ENCODE measurements at regions not wholly inside any gene's neighbourhood (a gene's known extent, or its start where the extent isn't known, plus 50 kb on each side); places are given as distances from the start of the nearest gene placed in this dataset.
"Not testable (repeated sequence)": the region's sequence is repeated elsewhere in the genome, so short reads cannot be mapped to it uniquely, and the experiment has no call there.

DNA sequence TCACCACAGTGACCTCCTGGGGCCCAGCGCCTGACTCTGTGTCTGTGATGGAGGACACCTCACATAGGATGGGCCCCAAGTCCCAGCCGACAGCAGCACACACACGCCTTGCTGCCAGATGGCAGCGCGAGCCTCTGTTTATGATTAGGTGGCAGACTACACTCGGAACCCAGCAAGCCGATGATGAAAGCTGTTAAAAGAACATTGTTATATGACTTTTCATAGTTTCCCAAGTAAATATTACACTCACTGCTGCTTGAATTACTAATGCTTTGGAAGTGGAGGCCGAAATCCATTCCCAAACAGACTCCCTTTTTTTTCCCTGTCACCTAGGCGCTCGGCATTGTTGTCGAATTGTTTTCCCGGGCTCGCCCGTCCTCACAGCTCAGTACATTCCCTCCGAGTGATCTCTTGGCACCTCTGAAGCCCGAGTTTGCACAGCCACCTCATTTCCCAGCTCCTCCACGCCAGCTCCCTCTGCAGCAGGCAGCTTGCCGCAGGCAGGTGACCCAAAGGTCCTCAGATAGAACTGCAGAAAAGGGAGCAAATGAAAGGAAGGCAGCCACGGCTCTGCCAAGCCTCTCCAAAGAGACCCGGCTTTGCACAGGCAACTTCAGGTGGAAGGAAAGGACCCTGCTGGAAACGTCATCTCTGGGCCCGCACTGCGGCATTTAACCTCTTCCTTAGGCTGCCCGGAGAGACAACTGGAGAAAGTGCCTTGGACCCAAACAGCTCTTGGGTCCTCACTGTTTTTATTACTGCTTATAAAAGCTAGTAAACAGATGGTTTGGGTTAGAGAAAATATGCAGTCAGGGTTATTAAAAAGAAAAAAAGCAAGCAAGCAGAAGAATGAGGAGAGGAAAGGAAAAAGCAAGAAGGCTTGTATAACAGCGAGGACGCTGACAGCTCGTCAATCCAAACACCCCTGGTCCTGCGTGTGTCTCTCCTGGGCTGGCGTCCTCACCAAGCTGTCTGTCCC, 72.2 kb upstream of the SLC25A33 start:
- WGBS, 2 donors: 32 to 53% methylated on average over 24 to 27 of the region's 29 CpGs
- Histone ChIP-seq H3K36me3 (no peaks in the 10 kb centered on the region), H3K4me1 (peaks cover 0 to 22% (median 16%) of the 10 kb centered on the region in 3 donors), H3K27ac (peak overlapping the region; percentile 30 to 84 (median 68)), H3K4me3 (peak overlapping the region in 2 of 4 donors; percentile 10 to 28), H3K27me3 (peaks cover 0 to 9% (median 0%) of the 10 kb centered on the region in 4 donors), H3K9me3 (no peaks in the 10 kb centered on the region)
- TF ChIP-seq POLR2A (IDR thresholded peaks at IDR 0.05): no peak
- TF ChIP-seq, protein P1, sequence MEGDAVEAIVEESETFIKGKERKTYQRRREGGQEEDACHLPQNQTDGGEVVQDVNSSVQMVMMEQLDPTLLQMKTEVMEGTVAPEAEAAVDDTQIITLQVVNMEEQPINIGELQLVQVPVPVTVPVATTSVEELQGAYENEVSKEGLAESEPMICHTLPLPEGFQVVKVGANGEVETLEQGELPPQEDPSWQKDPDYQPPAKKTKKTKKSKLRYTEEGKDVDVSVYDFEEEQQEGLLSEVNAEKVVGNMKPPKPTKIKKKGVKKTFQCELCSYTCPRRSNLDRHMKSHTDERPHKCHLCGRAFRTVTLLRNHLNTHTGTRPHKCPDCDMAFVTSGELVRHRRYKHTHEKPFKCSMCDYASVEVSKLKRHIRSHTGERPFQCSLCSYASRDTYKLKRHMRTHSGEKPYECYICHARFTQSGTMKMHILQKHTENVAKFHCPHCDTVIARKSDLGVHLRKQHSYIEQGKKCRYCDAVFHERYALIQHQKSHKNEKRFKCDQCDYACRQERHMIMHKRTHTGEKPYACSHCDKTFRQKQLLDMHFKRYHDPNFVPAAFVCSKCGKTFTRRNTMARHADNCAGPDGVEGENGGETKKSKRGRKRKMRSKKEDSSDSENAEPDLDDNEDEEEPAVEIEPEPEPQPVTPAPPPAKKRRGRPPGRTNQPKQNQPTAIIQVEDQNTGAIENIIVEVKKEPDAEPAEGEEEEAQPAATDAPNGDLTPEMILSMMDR (IDR thresholded peaks at IDR 0.05): no peak
- no peak for DNase-seq
- intact Hi-C loops (cut with DNase I): no loop called here

DNA sequence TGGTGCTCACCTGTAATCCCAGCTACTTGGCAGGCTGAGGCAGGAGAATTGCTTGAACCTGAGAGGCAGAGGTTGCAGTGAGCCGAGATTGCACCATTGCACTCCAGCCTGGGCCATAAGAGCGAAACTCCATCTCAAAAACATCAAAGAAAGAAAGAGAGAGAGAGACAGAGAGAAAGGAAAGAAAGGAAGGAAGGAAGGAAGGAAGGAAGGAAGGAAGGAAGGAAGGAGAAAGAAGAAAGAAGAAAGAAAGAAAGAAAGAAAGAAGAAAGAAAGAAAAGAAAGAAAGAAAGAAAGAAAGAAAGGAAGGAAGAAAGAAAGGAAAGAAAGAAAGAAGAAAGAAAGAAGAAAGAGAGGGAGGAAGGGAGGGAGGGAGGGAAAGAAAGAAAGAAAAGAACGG, 69.4 kb upstream of the SLC25A33 start:
- DNase-seq; H3K4me3 ChIP-seq; H3K36me3 ChIP-seq; H3K9me3 ChIP-seq; intact Hi-C loops (cut with DNase I); H3K27me3 ChIP-seq; H3K27ac ChIP-seq: not testable (repeated sequence)
- 89 to 96% methylated on average over 3 of the region's 3 CpGs for whole genome bisulfite sequencing, 2 donors
- peaks cover 16 to 46% (median 34%) of the 10 kb centered on the region in 3 donors for H3K4me1 ChIP-seq

DNA sequence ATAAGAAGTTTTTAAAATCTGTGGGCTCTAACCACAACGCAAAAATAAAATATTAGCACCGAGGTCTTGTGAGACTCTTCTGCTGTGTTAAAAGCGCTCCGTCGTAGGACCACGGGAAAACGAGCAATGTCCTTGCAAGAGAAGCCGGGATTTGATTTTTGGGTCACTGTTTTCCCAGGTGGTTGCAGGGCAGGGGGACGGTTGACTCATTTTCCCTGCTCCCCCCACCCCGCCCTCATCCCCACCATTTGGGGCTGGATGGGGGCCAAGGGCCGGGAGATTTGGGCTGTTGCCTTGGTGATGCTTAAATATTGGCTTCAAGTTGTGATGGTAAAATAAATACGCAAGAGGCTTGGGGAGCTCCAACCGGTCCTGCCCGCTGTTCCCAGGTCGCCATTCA, 67.6 kb upstream of the SLC25A33 start:
- no peak for TF ChIP-seq POLR2A (IDR thresholded peaks at IDR 0.05)
- TF ChIP-seq, protein P1 (IDR thresholded peaks at IDR 0.05): no peak
- no peaks in the 10 kb centered on the region for H3K36me3 ChIP-seq
- peak overlapping the region in 3 of 4 donors; percentile 79 to 86 (median 84) for H3K27ac ChIP-seq
- H3K4me3 ChIP-seq: no peak overlapping the region
- intact Hi-C loops (cut with DNase I): no loop called here
- peaks cover 0 to 9% (median 0%) of the 10 kb centered on the region in 4 donors for H3K27me3 ChIP-seq
- no peak for DNase-seq
- 65 to 66% methylated on average over 9 to 15 of the region's 15 CpGs for WGBS, 2 donors
- peaks cover 20 to 58% (median 36%) of the 10 kb centered on the region in 3 donors for H3K4me1 ChIP-seq
- no peaks in the 10 kb centered on the region for H3K9me3 ChIP-seq

DNA sequence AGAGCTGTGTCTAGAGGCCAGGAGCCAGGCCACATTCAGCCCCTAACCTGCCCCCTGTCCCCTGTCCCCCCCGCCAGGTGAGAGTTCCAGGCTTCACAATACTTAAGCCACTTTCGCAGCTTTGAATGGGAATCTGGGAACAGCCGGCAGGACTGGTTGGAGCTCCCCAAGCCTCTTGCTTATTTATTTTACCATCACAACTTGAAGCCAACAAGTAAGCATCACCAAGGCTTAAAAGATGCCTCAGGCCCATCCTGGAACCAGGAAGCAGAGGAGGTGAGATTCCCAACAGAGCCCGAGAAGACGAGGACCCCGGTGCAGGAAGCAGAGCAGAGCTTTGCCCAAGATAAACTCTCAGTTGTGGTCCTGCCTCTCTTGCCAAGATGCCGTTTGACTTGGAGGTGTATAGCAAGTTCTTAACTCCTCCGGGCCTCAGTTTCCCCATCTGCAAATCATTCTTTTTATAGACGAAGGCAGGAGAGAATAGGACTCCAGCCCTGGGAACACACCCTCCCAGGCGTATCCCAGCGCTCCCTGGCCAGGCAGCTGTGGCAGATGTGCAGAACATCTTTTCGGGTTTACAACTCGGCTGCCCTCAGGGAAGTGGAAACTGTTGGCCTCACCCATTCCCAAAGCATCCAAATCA, 66.8 kb upstream of the SLC25A33 start:
- Histone ChIP-seq H3K36me3 (no peaks in the 10 kb centered on the region), H3K27me3 (peaks cover 0 to 9% (median 0%) of the 10 kb centered on the region in 4 donors), H3K4me1 (peaks cover 20 to 58% (median 31%) of the 10 kb centered on the region in 3 donors), H3K9me3 (no peaks in the 10 kb centered on the region), H3K27ac (peak overlapping the region; percentile 38 to 86 (median 82)), H3K4me3 (peak overlapping the region in 1 of 4 donors; percentile 26)
- WGBS, 2 donors: 35 to 36% methylated on average over 10 to 13 of the region's 13 CpGs
- intact Hi-C loops (cut with DNase I): no loop called here
- no peak for DNase-seq
- TF ChIP-seq POLR2A (IDR thresholded peaks at IDR 0.05): no peak
- TF ChIP-seq, protein P1 (IDR thresholded peaks at IDR 0.05): no peak

DNA sequence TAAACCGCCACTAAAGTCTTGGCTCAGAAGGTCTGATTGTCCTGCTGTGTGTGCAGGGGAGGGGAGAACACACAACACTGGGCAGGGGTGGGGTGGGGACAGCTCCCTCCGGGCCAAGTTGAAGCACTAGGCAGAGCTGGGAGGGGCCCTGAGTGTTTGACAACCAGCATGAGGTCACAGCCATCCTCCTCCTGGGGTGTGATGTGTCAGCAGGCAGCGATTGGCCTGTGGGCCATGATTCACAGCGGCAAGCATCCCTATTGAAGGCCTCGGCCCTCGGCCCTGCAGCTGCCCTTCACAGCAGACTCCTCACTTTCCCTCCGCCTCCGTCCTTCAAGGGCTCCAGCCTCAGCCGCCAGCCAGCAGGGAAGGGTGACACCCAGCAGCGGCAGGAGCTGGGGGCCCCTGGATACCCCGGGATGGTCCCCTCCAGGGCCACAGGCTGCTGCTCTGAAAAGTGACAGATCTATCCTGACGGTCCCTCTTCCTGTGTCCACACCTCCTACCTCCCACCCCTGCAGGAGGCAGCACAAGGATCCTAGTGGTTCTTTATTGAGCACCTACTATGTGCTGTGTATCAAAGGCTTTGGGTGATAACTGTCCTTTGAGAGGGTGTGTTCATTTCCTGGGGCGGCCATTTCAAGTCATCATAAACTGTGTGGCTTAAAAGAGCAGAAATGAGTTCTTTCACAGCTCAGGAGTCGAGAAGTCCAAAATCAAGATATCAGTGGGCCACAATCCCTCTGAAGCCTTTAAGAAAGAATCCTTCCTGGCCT, 66.0 kb upstream of the SLC25A33 start:
- TF ChIP-seq POLR2A (IDR thresholded peaks at IDR 0.05): no peak
- TF ChIP-seq, protein P1 (IDR thresholded peaks at IDR 0.05): no peak
- no peaks in the 10 kb centered on the region for H3K36me3 ChIP-seq
- WGBS, 2 donors: 35 to 41% methylated on average over 7 to 9 of the region's 14 CpGs
- peak overlapping the region; percentile 38 to 86 (median 82) for H3K27ac ChIP-seq
- no peak for DNase-seq
- no peaks in the 10 kb centered on the region for H3K9me3 ChIP-seq
- H3K27me3 ChIP-seq: peaks cover 0 to 3% (median 0%) of the 10 kb centered on the region in 4 donors
- peaks cover 20 to 61% (median 30%) of the 10 kb centered on the region in 3 donors for H3K4me1 ChIP-seq
- intact Hi-C loops (cut with DNase I): no loop called here
- peak overlapping the region in 1 of 4 donors; percentile 26 for H3K4me3 ChIP-seq
